Activated CD4-positive, alpha-beta T cell treated with anti-CD3 and anti-CD28 coated beads, Interleukin-2, amount 50 U/mL, for 48 hours (primary cell): ENCODE measurements at regions not wholly inside any gene's neighbourhood (a gene's known extent, or its start where the extent isn't known, plus 50 kb on each side); places are given as distances from the start of the nearest gene placed in this dataset.

Experiments used
- DNase-seq, 2 experiments: peaks; one replicate each; pipeline ENCODE4 v3.0.0-alpha.2; 2020

DNA sequence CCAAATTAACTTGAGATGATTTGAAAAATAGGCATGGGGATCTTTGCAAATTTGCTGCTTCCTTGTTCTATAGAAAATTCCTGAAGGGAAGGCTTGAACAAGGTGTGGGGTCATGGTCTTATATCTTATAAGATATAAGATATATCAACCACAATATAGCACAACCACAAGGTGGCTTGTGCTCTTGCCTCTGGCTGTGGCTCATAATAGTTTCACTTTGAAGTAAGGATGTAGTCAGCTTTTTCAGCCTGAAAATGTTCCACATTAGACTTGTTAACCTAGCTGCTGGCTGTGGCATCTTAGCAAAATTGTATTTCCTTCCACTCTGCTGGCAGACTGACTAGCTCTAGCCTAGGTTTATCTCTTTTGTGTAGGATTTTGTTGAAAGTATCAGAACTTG, 169.7 kb downstream of the KLF5 start:
- DNase-seq = no peak

DNA sequence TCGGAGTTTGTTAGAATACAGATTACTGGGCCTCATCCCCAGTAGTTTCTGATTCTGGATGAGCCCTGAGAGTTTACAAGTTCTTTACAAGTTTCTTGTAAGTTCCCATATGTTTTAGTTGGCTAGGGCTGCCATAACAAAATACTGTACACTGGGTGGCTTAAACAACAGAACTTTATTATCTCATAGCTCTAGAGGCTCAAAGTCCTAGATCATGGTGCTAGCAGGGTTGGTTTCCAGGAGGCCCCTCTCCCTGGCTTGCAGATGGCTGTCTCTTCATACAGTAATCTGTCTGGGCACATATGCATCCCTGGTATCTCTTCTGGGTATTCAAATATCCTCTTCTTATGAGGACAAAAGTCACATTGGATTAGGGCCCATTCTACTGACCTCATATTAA, 167.2 kb downstream of the KLF5 start:
- no peak for DNase-seq

- DNase-seq = no peak
Observed at GRCh38 chr13:73224703-73225102, 165.9 kb downstream of the KLF5 start.

- DNase-seq = peak; percentile 41 to 48
Observed at GRCh38 chr13:73223372-73223781, 164.6 kb downstream of the KLF5 start.

DNA sequence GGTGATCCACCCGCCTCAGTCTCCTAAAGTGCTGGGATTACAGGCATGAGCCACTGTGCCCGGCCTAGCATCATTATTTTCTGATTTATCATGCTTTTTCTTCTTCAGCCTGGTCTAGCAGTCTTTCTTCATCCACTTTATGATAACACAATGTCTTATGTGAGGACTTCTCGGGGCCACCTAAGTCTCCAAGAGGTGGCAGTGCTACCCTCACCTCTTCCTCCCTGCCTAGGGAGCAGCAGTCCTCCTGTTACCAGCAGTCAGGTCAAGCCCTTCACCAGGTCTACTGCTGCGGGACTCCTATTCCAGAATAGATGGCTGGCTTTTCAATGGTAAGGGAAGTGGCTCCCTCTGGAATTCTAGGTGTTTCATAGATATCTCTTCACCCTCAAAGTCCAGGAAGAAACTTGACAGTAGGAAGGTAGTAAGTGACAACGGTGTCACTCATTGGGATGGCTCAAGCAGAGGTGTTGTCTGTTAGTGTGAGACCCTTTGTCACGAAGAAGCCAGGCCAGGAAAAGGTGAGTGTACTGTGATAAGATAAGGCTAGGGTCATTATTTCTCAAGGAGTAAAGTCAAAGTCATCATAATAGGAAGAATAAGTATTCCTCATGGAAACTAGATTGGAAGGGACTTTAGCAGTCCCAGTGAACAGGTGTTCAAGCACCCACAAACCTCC, 164.0 kb downstream of the KLF5 start:
- DNase-seq = no peak

- no peak for DNase-seq
Observed at GRCh38 chr13:73220966-73221720, 162.3 kb downstream of the KLF5 start.

GRCh38 chr13:73218181-73218580, 159.4 kb downstream of the KLF5 start:
- DNase-seq = no peak

GRCh38 chr13:73216381-73216831, 157.6 kb downstream of the KLF5 start:
- DNase-seq = no peak

- DNase-seq = no peak
Observed at GRCh38 chr13:73215823-73216222, 157.0 kb downstream of the KLF5 start.

DNA sequence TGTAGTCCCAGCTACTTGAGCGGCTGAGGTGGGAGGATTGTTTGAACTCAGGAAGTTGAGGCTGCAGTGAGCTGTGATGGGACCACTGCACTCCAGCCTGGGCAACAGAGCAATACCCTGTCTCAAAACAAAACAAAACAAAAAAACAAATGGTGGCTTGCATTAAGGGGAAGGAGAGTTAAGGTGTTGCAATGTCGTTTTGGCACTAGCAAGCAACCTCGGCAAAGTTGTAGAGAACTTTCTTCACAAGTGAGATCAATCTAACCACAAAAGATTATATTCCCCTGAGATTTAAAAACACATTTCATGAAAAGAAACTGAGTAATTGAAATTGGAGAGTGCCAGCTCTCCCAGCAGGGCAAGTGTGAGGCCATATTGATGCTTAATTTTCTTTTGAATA, 153.7 kb downstream of the KLF5 start:
- no peak for DNase-seq

DNA sequence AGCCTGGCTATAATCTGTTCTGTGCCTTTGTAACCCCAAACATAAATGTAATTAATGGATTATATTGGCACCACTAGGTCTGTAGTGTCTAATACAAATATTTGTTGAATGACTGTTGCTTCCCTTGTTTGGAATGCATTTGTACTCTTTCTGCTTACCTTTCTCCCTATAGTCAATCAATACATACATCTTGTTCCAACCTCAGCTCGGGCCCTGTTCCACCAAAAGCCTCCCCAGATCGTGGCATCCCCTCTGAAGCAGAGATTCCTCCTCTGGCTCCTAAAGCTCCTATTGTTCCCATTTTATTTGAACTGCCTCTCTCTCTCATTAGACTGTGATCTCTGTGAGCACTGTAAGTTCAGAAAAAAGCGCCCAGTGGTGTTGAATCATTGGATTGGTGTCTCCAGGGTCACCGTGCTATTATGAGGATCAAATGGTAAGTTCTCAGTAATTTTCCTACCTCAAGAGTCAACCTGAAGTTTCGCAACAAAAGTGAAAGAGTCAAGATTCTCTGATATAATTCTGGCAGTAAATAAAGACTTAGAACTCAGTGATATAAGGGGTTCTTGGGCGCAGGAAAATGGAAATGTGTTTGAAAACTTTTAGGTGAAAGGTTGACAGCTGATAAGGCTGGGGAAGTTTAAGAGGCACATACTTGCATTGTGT, 151.5 kb downstream of the KLF5 start:
- no peak for DNase-seq

- DNase-seq = no peak
Observed at GRCh38 chr13:73204952-73205351, 146.1 kb downstream of the KLF5 start.

GRCh38 chr13:73201626-73202025, 142.8 kb downstream of the KLF5 start:
- DNase-seq = no peak

- no peak for DNase-seq
Observed at GRCh38 chr13:73198991-73199411, 140.2 kb downstream of the KLF5 start.

GRCh38 chr13:73195091-73195490, 136.3 kb downstream of the KLF5 start:
- DNase-seq = no peak

DNA sequence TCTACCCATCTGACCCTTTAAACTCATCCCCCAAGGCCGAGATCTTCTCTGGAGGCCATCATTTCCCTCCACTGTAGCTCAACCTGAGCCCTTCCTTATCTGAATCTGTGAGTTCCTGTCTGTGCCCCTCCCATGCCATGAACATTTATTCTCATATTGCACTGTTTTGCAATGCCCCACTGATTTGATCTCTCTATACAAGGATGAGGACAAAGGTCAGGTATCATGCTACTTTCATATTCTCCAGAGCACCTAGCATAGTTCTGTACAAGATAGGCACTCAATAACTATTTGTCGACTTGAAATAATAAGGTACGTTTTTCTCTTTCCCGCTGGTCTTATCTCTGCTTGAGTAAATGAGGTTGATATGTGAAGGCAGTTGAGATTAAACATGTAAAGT, 135.5 kb downstream of the KLF5 start:
- no peak for DNase-seq

DNA sequence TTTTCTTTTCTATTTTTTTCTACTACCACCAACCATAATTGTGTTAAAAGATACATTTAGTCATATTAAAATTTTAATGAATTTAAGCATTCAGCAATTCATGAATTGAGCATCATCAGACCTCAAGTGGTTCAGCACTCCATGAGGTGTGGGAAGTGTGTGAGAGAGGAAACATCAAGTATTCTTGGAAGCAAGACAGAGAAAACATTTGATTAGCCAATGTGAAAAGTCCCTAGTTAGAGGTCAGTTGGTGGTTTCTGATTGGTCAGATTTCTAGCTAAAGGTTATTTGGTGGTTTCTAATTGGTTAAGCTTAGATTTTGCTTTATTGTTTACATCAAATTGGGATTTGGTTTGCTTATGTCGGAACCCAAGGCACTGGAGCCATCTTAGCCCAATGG, 134.7 kb downstream of the KLF5 start:
- no peak for DNase-seq

GRCh38 chr13:73190477-73190876, 131.7 kb downstream of the KLF5 start:
- no peak for DNase-seq

- DNase-seq = no peak
Observed at GRCh38 chr13:73189776-73190175, 131.0 kb downstream of the KLF5 start.

DNA sequence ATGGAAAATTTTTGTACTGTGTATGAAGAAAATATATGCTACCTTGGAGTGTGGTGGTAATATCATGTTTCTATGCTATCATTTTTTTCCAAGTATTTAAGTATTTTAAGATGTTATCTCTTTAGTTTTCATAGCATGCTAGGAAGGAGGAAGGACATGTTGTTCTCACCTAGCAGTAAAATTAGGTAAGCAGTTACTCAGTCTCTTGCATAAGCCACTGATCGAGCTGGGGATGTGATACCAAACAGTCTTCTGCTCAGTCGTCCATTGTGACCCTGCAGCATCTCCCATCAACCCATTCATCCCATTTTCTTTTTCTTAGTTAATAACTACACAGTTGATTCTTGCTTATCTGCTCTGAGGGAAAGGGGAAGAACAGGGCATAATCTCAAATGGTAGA, 130.6 kb downstream of the KLF5 start:
- DNase-seq = no peak

- no peak for DNase-seq
Observed at GRCh38 chr13:73187106-73187505, 128.3 kb downstream of the KLF5 start.

GRCh38 chr13:73179650-73180274, 121.0 kb downstream of the KLF5 start:
- no peak for DNase-seq

DNA sequence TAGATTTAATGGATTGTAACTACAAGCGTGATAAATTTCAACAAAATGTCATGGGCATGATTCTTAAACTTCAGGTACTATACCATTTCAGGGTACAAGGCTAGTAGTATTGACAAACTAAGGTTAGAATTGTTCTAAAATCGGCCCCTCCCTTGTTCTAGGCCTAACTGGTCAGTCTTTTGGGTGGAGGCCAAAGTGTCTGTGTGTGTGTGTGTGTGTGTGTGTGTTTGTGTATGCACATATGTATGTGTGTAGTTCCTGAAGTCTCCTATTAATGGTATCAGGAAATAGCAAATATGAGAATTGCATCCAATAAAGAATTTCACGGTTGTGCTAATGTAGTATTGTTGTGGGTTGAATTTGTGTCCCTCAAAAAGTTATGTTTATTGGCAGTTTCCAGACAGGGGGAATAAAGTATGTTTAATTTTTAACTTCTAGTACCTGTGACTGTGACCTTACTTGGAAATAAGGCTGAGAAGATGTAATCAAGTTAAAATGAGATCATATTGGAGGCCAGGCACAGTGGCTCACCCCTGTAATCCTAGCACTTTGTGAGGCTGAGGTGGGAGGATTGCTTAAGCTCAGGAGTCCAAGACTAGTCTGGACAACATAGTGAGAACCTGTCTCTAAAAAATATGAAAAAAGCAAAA, 119.2 kb downstream of the KLF5 start:
- DNase-seq = no peak
